Liver (tissue), 2 donors: ENCODE measurements at regions not wholly inside any gene's neighbourhood (a gene's known extent, or its start where the extent isn't known, plus 50 kb on each side); places are given as distances from the start of the nearest gene placed in this dataset.

Source experiments
- YY1 ChIP-seq: IDR thresholded peaks from 2 replicates; pipeline ENCODE4 v1.6.1; 2016; ENCODE audit warnings: antibody characterized with exemption, mild to moderate bottlenecking
- TF ChIP-seq, protein P1 (sequence below): IDR thresholded peaks from 2 replicates; pipeline ENCODE4 v1.6.1; 2016; ENCODE audit warnings: antibody characterized with exemption
- TF ChIP-seq, protein P2 (sequence below): fragments of 150-350 bp; IDR thresholded peaks from 2 replicates; pipeline ENCODE4 v1.5.1; 2017; ENCODE audit warnings: improper control_type of control experiment, low read depth, low read length; ENCODE audit not compliant: missing input control
- donor health status: healthy.

DNA sequence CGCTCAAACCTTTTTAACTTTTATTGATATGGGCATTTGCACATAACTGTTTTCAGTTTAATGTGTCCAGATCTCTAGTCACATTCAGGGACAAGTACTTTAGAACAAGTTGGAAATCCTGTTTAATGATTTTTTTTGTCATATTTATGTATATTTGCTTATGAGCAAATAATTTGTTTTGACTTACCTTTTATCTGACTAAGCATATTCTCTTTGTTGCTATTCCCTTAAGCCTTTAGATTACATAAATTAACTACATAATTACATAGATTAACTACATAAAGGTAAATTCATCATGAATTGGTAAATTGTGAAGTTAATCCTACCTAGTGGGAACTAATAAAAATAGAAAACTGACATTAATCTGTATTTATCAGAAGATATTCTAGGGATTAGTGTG lies 523.5 kb upstream of the MAN1A1 start:
- TF ChIP-seq, protein P1, sequence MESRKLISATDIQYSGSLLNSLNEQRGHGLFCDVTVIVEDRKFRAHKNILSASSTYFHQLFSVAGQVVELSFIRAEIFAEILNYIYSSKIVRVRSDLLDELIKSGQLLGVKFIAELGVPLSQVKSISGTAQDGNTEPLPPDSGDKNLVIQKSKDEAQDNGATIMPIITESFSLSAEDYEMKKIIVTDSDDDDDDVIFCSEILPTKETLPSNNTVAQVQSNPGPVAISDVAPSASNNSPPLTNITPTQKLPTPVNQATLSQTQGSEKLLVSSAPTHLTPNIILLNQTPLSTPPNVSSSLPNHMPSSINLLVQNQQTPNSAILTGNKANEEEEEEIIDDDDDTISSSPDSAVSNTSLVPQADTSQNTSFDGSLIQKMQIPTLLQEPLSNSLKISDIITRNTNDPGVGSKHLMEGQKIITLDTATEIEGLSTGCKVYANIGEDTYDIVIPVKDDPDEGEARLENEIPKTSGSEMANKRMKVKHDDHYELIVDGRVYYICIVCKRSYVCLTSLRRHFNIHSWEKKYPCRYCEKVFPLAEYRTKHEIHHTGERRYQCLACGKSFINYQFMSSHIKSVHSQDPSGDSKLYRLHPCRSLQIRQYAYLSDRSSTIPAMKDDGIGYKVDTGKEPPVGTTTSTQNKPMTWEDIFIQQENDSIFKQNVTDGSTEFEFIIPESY: no peak
- TF ChIP-seq, protein P2, sequence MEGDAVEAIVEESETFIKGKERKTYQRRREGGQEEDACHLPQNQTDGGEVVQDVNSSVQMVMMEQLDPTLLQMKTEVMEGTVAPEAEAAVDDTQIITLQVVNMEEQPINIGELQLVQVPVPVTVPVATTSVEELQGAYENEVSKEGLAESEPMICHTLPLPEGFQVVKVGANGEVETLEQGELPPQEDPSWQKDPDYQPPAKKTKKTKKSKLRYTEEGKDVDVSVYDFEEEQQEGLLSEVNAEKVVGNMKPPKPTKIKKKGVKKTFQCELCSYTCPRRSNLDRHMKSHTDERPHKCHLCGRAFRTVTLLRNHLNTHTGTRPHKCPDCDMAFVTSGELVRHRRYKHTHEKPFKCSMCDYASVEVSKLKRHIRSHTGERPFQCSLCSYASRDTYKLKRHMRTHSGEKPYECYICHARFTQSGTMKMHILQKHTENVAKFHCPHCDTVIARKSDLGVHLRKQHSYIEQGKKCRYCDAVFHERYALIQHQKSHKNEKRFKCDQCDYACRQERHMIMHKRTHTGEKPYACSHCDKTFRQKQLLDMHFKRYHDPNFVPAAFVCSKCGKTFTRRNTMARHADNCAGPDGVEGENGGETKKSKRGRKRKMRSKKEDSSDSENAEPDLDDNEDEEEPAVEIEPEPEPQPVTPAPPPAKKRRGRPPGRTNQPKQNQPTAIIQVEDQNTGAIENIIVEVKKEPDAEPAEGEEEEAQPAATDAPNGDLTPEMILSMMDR: no peak
- TF ChIP-seq YY1: no peak
